ENCODE measurements at regions not wholly inside any gene's neighbourhood (a gene's known extent, or its start where the extent isn't known, plus 50 kb on each side); places are given as distances from the start of the nearest gene placed in this dataset.
"Not testable (repeated sequence)": the region's sequence is repeated elsewhere in the genome, so short reads cannot be mapped to it uniquely, and the experiment has no call there.

DNA sequence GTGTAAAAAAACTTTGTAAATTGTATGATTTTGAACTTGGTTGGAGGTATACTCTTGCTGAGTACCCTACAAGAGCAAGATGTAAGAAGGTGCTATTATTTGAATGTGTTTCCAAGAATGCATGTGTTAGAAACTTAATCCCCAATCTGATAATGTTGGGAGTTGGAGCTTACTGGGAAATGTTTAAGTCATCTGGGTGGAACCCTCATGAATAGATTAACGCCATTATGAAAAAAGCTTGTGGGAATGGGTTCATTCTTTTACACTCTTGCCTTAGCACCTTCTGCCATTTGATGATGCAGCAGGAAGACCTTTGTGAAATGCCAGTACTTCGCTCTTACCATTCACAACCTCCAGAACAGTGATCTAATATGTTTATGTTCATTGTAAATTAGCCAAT, 498.3 kb downstream of the TMEM135 start:
- no peak for DNase-seq

- DNase-seq, result no peak
Measured at GRCh38 chr11:87535513-87535912, 497.8 kb downstream of the TMEM135 start.

DNA sequence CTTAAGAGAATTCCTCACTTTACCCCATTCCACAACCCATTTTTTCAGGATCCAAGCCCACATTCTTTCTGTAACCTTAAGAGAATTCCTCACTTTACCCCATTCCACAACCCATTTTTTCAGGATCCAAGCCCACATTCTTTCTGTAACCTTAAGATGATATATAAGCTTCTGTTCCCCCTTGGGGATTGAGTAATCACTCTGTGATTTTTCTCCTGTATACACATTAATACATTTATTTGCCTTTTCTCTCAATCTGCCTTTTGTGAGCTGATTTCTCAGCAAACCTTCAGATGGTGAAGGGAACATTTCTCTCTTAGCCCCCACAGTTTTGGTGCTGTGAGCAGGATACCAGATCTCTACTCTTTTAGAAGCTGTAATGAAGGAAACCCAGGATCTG, 494.1 kb downstream of the TMEM135 start:
- DNase-seq, result peak; percentile 63

- DNase-seq, result peak; percentile 9
Measured at GRCh38 chr11:87529486-87529885, 491.8 kb downstream of the TMEM135 start.

GRCh38 chr11:87528752-87529151, 491.0 kb downstream of the TMEM135 start:
- no peak for DNase-seq

- no peak for DNase-seq
Measured at GRCh38 chr11:87523276-87523675, 485.5 kb downstream of the TMEM135 start.

GRCh38 chr11:87518266-87518665, 480.5 kb downstream of the TMEM135 start:
- no peak for DNase-seq

- no peak for DNase-seq
Measured at GRCh38 chr11:87517351-87517750, 479.6 kb downstream of the TMEM135 start.

- not testable (repeated sequence) for DNase-seq
Measured at GRCh38 chr11:87507722-87508121, 470.0 kb downstream of the TMEM135 start.

- DNase-seq, result not testable (repeated sequence)
Measured at GRCh38 chr11:87506946-87507345, 469.2 kb downstream of the TMEM135 start.

- DNase-seq, result no peak
Measured at GRCh38 chr11:87501388-87501787, 463.7 kb downstream of the TMEM135 start.

- DNase-seq, result not testable (repeated sequence)
Measured at GRCh38 chr11:87494936-87495335, 457.2 kb downstream of the TMEM135 start.

GRCh38 chr11:87494026-87494425, 456.3 kb downstream of the TMEM135 start:
- DNase-seq, result not testable (repeated sequence)

DNA sequence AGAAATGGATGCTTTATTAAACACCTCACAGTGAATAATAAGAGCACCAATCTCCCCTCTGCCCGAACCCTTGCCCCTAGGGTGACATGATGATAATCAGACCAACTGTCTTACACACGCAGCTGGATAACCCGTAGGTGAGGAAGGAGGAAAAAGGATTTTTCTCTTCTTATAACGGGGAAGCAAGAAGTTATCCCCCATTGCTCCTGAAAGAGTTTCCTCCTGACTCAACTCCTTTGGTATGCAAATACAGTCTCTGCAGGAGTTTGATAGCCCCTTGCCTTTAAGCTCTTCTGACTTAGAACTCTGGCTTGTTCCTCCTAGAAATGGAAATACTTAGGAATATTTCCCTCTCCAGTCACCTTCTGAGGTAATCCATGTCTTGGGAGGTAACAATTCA, 455.8 kb downstream of the TMEM135 start:
- peak; percentile 43 for DNase-seq

- no peak for DNase-seq
Measured at GRCh38 chr11:87491381-87491780, 453.6 kb downstream of the TMEM135 start.

- no peak for DNase-seq
Measured at GRCh38 chr11:87490671-87491070, 452.9 kb downstream of the TMEM135 start.

- no peak for DNase-seq
Measured at GRCh38 chr11:87484566-87484965, 446.8 kb downstream of the TMEM135 start.

DNA sequence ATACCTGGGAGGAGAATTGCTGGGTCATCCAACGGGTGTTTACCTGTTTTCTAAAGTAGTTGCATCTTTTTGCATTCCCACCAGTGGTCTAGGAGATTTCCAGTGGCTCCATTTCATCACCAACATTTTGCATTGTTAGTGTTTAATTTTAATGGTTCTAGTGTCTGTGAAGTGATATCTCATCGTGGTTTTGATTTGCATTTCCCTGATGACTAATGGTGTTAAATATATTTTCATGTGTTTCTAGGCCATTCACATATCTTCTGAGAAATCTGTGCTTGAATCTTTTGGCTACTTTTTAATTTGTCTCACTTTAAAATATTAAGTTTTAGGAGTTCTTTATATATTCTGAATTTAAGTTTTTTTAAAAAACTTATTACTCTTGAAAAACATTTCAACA, 439.6 kb downstream of the TMEM135 start:
- peak; percentile 4 for DNase-seq

DNA sequence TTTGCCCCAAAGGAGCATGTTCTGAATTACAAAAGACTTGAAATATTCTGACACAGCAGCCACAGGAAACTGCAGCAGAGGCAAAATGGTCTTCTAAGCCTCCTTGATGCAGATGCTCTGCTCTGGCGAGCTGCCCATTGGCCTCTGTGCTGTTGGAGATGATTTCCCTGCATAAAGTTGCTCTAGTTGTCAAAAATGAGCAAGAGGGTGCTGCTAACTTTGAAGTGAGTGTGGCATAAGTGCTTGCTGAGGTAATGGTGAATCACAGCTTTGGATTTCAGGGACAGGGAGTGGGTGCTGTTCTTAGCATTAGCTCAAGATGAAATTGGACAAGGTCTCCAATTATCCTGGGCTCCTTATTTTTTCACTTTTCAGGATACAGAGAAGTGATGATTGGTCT, 435.4 kb downstream of the TMEM135 start:
- DNase-seq, result peak; percentile 90

- peak; percentile 22 for DNase-seq
Measured at GRCh38 chr11:87466223-87466622, 428.5 kb downstream of the TMEM135 start.

DNA sequence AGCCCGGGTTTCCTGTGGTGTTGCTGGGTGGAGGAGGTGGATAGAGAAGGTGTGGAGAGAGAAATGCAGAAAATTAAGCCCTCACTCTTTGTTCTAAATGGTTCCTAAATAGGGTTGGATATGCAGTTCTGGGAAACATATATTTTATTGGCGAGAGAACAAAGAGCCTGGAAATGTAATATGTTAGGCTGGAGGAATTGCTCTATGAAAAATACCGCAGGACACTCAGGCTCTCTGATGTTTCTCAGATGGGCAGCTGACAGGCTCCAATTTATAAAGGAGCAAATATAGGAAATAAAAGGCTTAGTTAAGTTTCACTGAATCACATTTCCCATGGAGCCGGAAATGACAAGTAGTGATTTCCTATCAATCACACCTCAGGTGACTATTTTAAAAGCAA, 428.0 kb downstream of the TMEM135 start:
- no peak for DNase-seq

- peak; percentile 32 for DNase-seq
Measured at GRCh38 chr11:87463486-87464102, 425.9 kb downstream of the TMEM135 start.

DNA sequence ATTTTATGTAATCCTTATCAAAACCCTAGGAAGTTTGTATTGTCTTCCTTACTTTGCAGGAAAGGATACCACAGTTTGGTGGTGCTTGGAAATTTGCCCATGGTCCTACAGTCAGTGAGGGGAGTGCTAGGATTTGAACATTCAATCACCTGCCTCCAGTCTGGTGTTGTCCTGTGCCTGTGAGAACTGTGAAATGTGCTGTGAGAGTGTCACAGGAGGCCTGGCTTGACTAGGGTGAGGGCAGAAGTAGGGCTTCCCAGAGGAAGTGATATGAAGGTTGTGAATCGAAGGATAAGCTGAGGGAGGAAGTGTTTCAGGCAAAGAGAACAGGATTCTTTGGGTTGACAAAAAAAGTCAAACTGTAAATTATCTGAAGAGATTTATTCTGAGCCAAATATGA, 424.4 kb downstream of the TMEM135 start:
- no peak for DNase-seq

GRCh38 chr11:87460842-87461637, 423.3 kb downstream of the TMEM135 start:
- no peak for DNase-seq
